ENCODE measurements at regions not wholly inside any gene's neighbourhood (a gene's known extent, or its start where the extent isn't known, plus 50 kb on each side); places are given as distances from the start of the nearest gene placed in this dataset.

DNA sequence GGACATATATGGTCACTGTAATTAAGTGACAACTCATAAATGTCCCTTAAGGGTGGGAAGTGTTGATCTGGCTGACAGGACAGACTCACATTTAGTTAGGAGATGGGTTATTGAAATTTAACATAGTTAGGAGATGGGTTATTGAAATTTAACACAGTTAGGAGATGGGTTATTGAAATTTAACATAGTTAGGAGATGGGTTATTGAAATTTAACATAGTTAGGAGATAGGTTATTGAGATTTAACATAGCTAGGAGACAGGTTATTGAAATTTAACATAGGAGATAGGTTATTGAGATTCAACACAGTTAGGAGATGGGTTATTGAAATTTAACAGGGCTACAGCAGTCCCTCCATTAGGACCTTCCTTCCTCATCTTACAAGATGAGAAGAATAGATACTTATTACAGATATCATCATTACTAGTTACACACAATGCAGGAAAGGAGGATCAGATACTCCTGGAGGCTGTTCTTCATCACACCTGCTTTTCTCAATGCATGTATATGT, 98.5 kb downstream of the MTNR1B start:
- Mint-ChIP-seq H3K9me3 (no peaks in the 10 kb centered on the region), H3K27ac (no peak overlapping the region), H3K36me3 (no peaks in the 10 kb centered on the region)
- no peak for ATAC-seq
- no peak for DNase-seq (ENCODE audit: low spot score in 2 of 2)

DNA sequence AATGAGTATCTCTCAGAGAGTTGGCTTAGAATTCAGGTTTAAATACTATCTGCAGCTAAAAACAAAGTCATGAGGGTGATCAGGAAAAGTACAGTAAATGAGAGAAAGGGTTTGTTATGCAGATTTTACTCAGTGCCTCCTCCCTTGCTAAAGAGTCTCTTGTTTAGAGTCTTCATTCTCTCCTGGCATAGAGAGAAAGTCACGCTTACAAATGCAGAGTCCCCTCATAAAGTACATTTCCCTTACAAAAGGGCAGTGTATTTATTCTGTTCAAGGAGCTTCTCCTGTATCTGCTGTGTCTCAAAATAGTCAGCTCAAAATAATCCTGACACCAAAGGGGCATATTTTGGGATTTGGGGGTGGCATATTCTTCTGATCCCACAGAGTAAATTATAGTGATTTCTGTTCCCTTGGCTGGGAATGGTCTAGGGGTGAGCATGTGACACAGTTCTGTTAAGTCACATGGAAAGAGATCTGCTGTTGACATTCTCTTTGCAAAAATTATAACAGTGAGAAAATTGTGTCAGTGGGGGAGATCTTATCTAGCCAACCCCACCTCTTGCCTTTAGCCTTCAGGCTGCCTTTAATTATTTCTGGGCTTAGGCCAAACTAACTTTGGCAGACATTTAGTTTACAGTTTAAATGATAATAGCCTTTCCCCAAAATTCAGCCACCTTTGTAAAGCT, 102.9 kb downstream of the MTNR1B start:
- no peaks in the 10 kb centered on the region for H3K9me3 Mint-ChIP-seq
- ATAC-seq (no peak), DNase-seq (ENCODE audit: low spot score in 2 of 2) (no peak)
- H3K36me3 Mint-ChIP-seq = no peaks in the 10 kb centered on the region
- no peak overlapping the region for H3K27ac Mint-ChIP-seq

DNA sequence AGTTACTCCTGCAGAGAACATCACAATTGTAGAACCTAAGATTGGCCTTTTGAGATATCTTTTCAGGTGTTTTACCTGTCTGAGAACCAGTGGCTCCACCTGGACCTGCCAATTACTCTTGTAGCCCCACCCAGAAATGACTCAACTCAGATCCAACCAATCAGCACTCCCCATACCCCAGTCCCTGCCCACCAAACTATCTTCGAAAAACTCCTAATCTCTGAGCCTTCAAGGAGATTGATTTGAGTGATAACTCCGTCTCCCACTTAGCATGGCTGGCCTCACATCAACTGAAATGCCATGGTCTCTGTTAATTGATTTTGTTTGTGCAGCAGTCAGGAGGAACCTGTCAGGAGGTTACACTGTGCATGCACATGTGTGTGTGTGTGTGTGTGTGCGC, 103.6 kb downstream of the MTNR1B start:
- DNase-seq (ENCODE audit: low spot score in 2 of 2) (no peak), ATAC-seq (no peak)
- no peak overlapping the region for H3K27ac Mint-ChIP-seq
- H3K36me3 Mint-ChIP-seq = no peaks in the 10 kb centered on the region
- H3K9me3 Mint-ChIP-seq = peaks cover 0 to 4% of the 10 kb centered on the region in 2 donors

DNA sequence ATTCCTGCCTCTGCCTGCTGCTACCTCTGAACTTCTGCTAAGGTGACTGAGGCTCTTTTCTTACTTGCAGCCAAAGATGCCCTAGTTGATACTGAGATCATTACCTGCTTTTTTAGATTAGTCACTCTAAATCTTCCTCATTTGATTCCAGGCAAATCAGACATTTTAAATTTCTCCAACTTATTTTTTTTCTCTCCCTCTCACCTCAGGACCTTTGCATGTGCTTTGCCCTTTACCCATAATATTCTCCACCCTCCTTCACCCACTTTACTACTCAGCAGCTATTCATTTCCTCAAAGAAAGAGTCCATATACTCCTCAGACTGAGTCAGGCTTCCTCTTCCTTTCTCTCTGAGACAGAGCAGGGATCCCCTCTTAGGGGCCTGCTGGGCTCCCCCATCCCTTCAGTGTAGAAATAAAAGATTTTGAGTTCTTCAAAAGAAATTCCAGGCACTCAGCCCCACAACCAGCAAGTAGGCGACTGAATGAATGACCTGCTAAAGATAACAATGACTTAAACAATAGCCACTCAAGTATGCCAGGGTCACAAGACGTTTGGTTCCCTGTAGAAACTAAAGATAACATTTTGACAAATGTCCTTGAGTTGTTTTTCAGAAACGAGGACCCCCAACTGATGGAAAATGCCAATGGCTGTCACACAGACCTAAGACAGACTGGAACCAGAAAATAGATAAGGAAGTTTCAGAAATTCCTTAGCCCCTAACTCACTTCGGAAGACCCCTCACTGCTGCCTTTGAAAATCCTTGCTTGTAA, 104.2 kb downstream of the MTNR1B start:
- H3K27ac Mint-ChIP-seq = no peak overlapping the region
- DNase-seq (ENCODE audit: low spot score in 2 of 2) (no peak), ATAC-seq (no peak)
- peaks cover 0 to 4% of the 10 kb centered on the region in 2 donors for H3K9me3 Mint-ChIP-seq
- H3K36me3 Mint-ChIP-seq = no peaks in the 10 kb centered on the region

DNA sequence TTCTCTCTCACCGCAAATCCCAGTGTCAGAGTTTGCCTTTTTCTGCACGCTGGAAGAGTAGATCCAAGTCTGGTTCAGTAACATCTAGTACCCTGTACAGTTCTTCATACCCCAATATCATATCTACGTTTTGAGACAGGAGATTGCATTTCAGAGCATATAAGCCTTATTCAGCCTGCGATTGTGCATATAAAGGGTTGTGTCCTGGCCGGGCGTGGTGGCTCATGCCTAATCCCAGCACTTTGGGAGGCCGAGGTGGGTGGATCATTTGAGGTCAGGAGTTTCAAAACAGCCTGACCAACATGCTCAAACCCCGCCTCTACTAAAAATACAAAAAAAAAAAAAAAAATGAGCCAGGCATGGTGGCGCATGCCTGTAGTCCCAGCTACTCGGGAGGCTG, 104.9 kb downstream of the MTNR1B start:
- DNase-seq (ENCODE audit: low spot score in 2 of 2) = no peak
- Mint-ChIP-seq H3K27ac (no peak overlapping the region), H3K9me3 (peaks cover 0 to 4% of the 10 kb centered on the region in 2 donors), H3K36me3 (no peaks in the 10 kb centered on the region)
- ATAC-seq = no peak

- ATAC-seq = no peak
- Mint-ChIP-seq H3K27ac (no peak overlapping the region), H3K9me3 (peaks cover 0 to 4% of the 10 kb centered on the region in 2 donors), H3K36me3 (no peaks in the 10 kb centered on the region)
- DNase-seq (ENCODE audit: low spot score in 2 of 2) = no peak
These were observed 106.3 kb downstream of the MTNR1B start for GRCh38 chr11:93075782-93076181.

- H3K36me3 Mint-ChIP-seq = no peaks in the 10 kb centered on the region
- DNase-seq (ENCODE audit: low spot score in 2 of 2) = no peak
These were observed 110.8 kb downstream of the MTNR1B start for GRCh38 chr11:93080146-93080759.

GRCh38 chr11:93081694-93082093, 112.2 kb downstream of the MTNR1B start:
- no peak overlapping the region for H3K27ac Mint-ChIP-seq
- H3K9me3 Mint-ChIP-seq = peaks cover 0 to 4% of the 10 kb centered on the region in 2 donors
- ATAC-seq (no peak), DNase-seq (ENCODE audit: low spot score in 2 of 2) (no peak)
- H3K36me3 Mint-ChIP-seq = no peaks in the 10 kb centered on the region

More at GRCh38 chr11:93080146-93080759, 110.8 kb downstream of the MTNR1B start:
- Mint-ChIP-seq H3K9me3 (peaks cover 0 to 4% of the 10 kb centered on the region in 2 donors), H3K27ac (no peak overlapping the region)
- ATAC-seq = no peak

DNA sequence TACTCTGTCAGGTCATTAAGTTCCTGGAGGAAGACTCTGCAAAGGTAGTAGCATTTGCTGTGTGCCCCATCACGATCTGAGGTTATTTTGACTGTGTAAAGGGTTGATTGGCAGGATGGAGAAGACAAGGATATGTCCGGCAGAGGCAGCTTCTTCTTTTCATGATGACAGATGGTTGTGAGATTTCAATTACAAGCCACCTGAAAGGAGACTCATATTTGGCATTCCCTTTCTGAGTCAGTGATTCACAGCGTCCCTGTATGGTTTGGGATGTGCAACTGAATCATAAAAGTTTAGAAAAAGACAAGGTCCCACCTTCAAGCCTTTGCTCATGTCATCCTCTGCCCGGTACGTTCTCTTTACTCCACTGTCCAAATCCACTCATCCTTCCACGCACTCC, 113.4 kb downstream of the MTNR1B start:
- no peak overlapping the region for H3K27ac Mint-ChIP-seq
- H3K9me3 Mint-ChIP-seq = peaks cover 0 to under 1% of the 10 kb centered on the region in 2 donors
- no peaks in the 10 kb centered on the region for H3K36me3 Mint-ChIP-seq
- ATAC-seq (peak in 1 of 2 donors; percentile 72), DNase-seq (ENCODE audit: low spot score in 2 of 2) (no peak)

- no peak overlapping the region for H3K27ac Mint-ChIP-seq
- no peak for ATAC-seq
- DNase-seq (ENCODE audit: low spot score in 2 of 2) = no peak
- no peaks in the 10 kb centered on the region for H3K9me3 Mint-ChIP-seq
- no peaks in the 10 kb centered on the region for H3K36me3 Mint-ChIP-seq
These were observed 112.9 kb downstream of the SLC36A4 start for GRCh38 chr11:93084727-93085505.

GRCh38 chr11:93089474-93090102, 108.2 kb downstream of the SLC36A4 start:
- DNase-seq (ENCODE audit: low spot score in 2 of 2) (no peak), ATAC-seq (peak in 1 of 2 donors; percentile 47)
- H3K36me3 Mint-ChIP-seq = no peaks in the 10 kb centered on the region
- peaks cover 0 to under 1% of the 10 kb centered on the region in 2 donors for H3K9me3 Mint-ChIP-seq
- no peak overlapping the region for H3K27ac Mint-ChIP-seq

All from activated naive CD4-positive, alpha-beta T cell treated with anti-CD3 and anti-CD28 coated beads, Interleukin-2, amount 50 U/mL, for 72 hours (primary cell).